HG03460 (cell line): ENCODE measurements at regions not wholly inside any gene's neighbourhood (a gene's known extent, or its start where the extent isn't known, plus 50 kb on each side); places are given as distances from the start of the nearest gene placed in this dataset.
"Not testable (repeated sequence)": the region's sequence is repeated elsewhere in the genome, so short reads cannot be mapped to it uniquely, and the experiment has no call there.

Experiments used
- ATAC-seq: cut with Tn5 transposase; IDR thresholded peaks from one replicate; pipeline ENCODE4 v1.9.1; 2021; ENCODE audit not compliant: unreplicated experiment

DNA sequence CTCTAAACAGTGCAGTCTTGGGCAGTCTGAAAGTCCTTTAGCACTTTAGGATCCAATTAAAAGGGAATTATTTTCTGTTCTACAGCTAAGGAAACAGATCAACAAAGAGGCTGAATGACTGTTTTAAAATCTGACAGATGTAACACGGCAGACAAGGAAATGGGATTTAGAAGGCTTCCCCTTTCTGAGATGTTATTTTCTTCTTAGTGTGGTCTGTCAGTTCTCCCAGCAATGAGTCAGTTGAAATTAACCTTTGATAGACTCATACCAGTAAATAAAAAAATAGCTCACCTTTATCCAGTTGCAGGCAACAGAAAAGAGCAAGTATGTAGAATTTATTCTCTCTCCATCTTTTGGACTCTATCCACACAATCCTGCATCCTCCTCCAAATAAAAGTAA lies 98.1 kb downstream of the NEDD1 start:
- no peak for ATAC-seq

DNA sequence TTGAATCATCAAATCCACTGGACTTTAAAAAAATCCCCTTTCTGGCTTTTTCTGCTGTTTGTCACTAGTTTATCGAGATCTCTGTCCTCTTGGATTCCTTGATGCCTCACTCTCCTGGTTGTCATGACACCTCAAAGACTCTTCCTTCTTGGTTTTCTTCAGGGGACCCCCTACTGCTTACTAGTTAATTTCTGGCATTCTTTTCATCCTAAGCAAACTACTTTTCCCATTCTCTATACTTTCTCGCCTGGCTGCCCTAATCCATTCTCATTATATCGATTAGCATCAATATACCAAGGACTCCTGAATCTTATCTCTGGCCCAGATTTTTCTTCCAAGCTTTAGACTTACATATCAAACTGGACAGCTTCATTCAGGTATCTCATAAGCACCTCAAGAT lies 98.6 kb downstream of the NEDD1 start:
- ATAC-seq: no peak

DNA sequence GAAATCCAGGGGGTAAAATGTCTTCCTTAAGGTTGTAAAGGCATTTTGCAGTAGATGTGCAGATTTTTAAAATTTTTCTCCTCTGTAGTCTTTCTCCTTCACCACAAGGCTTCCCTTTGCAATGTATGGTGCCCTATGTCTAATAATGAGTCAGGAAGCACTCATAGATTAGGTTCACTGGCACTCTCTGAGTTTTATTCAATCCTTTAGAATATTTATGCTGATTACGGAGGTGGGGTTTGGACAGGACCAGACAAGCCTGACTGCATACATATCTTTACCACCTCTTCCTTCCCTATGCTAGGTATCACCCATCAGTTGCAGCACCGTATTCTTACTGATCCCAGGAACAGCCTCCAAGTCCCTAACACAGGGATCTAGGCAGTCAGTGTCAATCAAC lies 99.5 kb downstream of the NEDD1 start:
- no peak for ATAC-seq

DNA sequence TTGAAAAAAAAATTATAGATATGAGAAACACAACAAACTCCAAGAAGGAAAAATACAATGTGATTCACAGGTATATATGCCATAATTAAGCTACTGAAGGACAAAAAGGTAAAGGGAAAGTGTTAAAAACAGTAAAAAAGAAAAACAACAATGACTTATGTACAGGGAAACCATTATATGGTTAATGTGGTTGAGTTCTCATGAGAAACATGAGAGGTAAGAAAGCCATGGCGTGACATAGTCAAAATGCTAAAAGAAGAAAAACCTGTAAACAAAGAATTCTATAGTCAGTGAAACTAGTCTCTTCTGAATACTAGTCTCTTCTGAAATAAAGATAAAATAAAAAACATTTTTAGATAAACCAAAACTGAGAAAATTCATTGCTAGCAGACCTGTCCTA lies 109.1 kb downstream of the NEDD1 start:
- no peak for ATAC-seq

DNA sequence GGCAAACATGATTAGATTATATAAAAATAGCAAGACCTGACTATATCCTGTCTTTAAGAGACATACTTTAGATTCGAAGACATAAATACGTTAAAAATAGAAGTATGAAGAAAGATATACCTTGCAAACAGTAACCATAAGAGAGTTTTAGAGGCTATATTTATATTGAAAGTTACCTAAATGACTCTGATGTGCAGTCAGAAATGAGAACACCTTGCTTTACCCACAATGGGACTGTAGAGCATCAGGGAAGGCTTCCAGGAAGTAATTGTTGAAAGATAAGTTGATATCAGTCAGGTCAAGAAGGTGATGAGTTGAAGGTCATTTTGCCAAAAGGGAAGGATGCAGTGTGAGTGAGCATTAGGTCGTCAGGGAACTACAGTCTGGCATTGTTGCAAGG lies 110.2 kb downstream of the NEDD1 start:
- no peak for ATAC-seq

DNA sequence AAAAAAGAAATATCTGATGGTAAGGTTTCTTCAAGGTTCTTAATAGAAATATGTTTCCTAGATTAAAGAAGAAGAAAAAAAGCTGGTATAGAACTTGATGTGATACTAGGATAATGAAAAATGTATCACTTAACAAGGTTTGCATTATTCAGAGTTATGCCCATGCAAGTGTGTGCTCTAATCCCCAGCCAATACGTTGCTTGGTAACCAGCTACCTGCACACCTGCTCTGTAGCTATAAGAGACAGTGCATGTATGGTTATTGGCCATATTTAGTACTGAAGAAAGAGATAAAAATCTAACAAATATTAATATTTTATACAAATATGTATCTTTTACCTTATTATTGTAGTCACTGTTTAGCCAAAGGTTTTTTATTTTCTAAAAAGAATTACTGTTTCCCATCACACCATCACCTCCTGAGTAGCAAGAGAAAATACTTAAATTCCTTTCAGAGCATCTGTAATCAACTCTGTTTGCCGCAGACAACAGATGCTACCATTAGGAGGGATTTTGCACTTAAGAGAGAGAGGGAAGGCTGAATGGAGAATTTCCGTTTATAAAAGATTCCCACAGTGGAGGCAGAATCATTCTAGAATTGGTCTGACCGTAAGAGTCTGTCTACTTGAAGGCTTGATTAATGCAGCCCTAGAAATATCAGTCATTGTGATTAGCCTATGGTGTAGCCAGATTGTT lies 115.6 kb downstream of the NEDD1 start:
- no peak for ATAC-seq

DNA sequence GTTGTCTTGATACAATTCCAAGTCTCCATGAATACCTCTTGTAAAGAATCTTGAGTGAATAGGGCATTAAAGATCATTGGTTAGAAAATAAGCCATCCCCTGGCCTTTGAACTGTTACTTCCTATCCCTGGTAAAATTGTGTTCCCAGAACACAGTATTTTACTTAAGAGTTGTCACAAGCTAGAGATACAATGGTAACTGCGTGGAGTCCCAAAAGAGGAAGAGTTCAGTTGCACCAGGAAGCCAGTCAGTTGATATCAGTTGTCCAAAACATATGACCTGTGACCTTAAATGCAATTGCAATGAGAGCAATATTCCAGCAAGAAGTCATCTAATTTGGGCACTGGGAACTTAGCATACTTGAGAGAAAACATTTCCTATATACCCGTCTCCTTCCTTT lies 117.3 kb downstream of the NEDD1 start:
- no peak for ATAC-seq

DNA sequence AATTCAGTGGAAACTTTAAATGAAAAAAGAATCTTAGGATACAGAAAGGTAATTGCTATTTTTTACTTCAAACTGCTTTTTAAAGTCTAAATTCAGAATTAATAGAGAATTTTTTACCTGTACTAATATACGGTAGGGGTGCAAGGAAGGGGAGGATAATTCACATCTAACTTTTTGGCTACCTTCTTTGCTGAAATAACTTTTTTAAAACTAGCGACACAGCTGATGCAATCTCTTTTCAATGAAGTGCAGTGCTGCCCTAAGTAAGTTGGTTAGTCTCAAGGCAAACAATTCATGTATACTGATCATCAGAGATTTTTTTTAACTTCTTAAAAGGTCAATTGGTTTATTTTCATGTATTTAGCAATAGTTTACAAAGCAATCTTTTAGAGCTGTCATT lies 119.8 kb downstream of the NEDD1 start:
- no peak for ATAC-seq

DNA sequence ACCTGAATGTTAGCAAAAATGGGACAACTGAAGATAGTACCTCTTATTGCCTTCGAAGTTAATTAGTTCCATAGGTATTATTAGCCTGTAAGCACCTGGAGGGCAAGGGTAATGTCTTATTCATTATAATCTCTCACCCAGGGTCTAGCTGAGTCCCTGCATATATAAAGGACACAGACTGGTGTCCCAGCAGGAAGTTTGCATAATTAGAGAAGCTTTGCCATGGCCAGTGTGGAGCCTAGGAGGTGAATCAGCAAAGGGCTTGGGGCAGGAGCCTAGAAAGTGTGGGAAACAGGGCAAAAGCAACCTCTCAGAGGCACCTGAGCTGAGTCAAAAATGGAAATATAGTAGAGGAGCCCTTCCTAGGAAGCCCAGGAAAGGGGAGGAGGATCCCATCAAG lies 120.4 kb downstream of the NEDD1 start:
- no peak for ATAC-seq

DNA sequence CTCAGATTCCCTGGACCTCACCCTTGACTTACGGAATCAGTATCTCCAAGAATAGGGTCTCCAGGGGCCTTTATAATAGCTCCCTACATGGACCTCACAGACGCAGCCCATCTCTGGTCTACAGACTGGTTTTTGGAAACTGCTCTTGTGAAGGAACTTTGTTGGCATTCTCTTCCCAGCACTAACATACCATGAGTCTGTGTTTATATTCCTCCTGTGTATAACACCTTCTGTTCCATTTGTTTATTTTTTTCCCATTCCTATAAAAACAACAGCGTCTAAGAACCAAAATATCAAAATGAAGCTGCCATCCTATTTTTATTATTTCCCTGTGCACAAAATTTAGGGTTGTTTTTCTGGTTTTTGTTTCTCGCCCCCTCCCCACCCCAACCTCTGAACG lies 131.1 kb downstream of the NEDD1 start:
- ATAC-seq: no peak

DNA sequence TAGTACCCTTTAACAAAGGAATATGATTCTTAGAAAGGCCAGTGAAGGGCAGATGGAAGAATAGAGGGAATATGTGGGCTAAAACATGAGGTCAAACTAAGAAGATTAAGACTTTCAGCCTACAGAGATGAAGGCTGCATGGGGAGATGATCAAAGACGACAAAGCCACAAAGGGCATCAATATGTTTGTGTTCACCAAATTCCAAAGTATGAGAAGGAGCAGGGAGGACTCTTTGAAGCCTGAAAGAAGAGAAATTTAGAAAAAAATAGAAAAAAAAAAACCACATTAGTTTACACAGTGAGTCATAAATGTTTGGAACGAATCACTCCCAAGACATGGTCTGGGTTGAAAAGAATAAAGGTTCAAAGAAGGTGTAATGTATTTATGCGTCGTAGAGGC lies 131.8 kb downstream of the NEDD1 start:
- no peak for ATAC-seq

DNA sequence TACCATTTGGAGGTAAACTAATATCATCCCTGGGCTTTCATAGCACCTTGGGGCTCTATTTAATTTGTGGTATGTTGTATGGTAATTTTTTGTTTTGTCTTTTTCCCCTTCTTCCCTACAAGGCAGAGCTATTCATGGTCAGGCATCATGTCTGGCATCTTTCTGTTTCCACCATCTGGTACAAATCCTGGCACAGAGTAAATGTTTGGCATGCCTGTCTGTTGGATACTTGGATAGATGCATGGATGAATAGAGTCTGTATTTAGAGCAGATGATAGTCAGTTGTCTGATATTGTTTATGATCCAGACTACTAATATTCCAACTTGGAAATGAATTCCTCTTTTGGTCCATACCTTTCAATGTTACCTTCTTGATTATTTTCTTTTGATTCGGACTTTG lies 139.8 kb downstream of the NEDD1 start:
- ATAC-seq: no peak

DNA sequence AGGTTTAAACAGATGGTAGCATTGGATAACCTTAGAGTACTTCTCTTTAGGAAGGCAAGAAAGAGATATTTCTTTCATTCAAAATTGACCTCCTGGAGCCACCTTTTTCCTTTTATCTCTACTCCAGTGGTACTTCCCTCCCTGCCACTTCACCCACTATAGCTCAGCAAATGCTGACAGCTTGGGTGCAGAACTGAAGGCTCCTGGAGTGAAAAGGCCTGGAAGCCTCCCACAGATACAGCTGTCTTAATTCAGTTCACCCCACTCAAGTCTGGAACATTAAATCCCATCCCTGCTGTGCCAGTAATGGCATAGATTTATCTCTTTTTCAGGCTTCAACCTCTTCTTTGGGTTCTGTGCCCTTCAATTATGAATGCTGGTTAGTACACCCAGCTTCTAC lies 140.3 kb downstream of the NEDD1 start:
- no peak for ATAC-seq

DNA sequence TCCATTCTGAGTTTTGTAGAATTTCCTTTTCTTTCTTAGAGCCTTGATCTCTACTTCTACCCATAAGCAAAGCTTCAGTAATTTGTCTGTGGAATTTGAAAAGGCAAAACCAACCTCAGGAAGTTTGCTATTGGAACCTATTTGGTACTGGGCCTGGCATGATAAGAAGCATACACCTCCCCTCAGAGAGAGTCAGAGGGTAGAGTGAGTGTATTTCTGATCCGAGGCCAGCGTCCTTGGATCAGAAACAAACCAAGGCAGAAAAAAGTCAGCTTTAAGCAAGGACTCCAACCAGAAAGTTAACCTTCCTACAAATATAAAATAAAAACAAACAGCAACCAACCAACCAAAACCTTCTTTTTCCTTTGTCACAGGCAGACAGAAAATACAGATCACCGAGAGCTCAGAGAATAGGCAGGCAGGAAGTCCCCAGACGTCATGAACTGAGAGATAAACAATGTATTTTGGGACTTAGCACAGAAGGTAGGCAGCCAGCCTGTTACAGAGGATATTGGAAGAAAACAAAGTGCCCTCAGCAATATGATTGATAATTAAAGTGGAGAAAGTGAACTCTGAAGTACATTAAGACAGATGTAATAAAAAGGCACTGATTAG lies 141.5 kb downstream of the NEDD1 start:
- ATAC-seq: no peak

DNA sequence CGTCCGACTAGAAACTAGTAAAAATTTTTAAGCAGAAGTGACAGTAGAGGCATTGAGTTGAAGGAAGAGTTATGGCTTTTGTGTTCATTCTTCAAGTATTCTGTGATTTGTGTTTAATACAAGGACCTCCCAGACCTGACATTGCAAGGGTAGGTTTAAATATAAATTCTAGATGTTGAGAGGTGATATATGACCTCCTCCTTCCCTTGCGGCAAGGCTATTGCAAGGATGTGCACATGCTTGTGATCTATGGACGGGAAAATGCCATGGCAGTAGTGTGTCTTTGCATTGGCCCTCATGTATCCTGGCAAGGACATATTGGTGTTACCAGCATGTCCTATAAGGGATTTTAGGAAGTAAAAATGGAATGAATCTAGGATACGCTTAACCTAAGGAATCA lies 143.5 kb downstream of the NEDD1 start:
- no peak for ATAC-seq

DNA sequence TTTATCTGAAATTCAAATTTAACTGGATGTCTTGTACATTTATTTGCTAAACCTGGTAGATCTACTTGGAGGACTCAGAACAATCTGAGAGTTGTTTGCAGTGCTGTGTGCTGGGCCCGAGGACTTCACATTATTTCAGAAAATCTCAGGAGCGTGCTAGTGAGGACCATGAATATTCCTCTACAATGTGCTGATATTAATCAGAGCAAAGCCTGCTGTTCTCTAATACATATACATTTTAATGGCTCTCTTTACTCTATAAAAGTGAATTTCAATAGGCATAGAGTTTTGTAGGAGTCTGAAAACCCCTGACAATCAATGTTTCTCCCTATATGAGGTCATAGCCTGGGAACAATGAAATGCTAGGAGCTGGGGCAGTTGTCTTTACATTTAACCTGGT lies 144.3 kb downstream of the NEDD1 start:
- ATAC-seq: no peak

DNA sequence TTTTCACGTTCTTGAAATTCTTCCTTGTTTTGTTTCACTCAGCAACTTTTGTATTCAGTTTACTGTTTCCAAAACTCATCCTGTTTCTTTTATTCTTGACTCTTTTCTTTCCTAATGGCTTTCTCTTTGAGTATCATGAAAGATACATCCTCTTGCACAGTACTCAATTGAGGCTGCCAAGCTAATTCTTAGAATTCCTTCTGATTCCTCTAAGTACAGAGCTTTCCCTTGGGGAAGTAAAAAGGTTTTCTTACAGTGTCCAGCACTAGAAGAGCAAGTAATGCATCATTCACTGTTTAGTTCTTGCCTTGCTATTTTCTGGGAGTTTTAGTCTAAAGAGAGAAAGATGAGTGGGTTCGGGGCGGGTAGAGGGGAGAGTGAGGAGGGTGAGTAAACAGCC lies 154.1 kb downstream of the NEDD1 start:
- no peak for ATAC-seq

DNA sequence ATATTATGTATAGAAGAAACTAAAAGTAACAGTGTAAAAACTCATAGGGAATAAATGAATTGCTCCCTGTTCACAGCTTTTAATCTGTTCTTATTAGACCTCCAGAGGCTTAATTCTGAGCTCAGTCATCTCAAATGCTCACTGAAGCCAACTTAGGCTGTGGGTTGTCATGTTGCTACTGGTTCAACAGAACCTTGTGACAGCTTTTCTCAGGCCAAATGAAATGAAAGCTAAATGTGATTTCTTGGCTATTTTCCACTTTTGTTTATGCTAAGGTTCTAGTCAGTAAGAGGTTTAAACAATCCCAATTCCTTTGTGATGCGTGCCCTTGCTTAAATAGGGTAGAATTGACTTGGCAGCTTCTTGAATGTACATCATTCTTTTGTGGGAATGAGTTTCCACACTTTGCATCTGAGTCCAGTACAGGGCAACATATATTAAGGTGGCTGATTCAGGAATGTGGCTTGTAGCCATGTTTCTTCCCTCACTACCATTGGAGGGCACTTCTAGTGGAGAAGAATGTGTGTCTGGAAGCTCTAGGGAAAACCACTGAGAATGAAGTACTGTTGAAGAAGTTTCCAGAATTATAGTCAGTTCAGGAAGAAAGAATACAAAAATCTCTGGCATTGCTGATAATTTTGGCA lies 156.4 kb downstream of the NEDD1 start:
- no peak for ATAC-seq

DNA sequence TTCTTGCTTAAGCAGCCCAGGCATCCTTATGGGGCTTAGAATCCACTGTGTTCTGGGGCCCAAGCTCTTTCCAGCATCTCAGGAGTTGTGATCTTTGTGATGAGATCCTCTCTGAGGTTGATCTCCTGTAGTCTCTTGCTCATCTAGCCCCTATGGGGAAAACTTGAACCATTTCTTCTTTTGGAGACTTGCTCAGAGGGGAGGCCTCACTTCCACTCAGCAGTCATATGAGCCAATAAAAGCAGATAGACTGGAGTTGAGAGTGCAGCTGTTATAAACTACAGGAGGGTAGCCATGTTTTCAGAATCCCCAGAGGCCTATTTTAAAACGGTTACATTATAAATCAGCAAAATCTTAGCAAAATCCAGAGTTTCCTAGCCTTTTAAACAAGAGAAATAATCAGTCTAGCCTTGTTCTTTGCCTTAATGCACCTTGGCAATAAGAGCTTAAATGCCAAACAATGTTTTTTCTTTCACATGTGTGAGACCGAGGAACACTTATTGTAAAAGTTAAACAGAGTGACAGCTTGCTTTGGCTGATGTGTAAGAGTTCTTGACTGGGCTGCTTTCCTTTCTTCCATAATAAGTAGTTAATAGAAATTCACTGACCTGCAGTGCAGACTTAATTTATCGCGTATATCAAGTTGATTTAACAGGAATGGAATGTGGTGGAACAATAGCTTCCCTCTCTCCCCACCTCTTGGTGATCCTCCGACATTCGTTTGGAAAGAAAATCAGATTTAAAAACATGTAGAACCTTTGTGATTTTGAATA lies 168.3 kb downstream of the NEDD1 start:
- no peak for ATAC-seq

DNA sequence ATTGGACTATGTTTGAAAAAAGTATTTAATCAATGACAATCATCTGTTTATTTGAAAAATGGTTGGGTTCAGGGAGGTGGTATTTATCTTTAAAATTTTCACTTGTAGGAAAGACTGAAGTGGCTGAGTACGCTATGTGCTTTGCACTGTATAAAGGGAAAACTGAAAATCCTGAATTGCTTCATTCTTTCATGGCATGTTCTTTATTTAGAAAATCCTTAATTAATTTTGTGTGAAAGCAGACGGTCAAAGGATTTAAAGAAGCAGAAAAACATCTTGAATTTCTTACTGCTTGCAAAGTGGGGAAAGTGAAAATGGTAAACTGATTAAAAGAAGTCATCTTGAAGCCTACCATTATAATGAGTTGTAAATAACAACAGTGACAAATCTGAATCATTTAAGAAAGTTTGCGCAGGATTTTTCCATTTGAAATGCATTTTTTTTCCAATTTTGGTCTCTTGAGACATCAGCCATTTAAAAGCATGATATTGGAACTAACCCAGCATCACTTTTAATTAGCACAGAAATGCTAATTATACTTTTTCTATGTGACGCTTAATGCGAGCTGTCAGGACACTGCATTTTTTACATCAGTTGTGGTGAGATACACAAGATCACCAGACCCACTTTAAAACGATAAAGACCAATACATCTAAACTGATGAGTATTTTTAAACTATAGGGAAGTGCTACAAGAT lies 169.0 kb downstream of the NEDD1 start:
- no peak for ATAC-seq

DNA sequence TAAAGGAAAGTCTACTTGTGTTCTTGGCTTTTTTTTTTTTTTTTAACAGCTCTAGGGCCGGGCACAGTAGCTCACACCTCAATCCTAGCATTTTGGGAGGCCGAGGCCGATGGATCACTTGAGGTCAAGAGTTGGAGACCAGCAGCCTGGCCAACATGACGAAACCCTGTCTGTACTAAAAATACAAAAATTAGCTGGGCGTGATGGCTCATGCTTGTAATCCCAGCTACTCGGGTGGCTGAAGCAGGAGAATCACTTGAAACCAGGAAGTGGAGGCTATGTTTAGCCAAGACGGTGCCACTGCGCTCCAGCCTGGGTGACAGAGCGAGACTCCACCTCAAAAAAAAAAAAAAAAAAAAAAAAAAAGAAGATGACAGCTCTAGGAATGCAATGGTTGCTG lies 169.9 kb downstream of the NEDD1 start:
- not testable (repeated sequence) for ATAC-seq
